ENCODE measurements at regions not wholly inside any gene's neighbourhood (a gene's known extent, or its start where the extent isn't known, plus 50 kb on each side); places are given as distances from the start of the nearest gene placed in this dataset.

- no peaks in the 10 kb centered on the region for H4K20me1 ChIP-seq (ENCODE audit: low read length)
- no peak overlapping the region for H2AFZ ChIP-seq (ENCODE audit: low read length)
- no peak for TF ChIP-seq EZH2 (IDR thresholded peaks at IDR 0.05; ENCODE audit: low read length, unreplicated experiment)
- no peak for TF ChIP-seq EZH2phosphoT487 (IDR thresholded peaks at IDR 0.05; ENCODE audit: borderline replicate concordance, low read length)
- TF ChIP-seq, protein P1, sequence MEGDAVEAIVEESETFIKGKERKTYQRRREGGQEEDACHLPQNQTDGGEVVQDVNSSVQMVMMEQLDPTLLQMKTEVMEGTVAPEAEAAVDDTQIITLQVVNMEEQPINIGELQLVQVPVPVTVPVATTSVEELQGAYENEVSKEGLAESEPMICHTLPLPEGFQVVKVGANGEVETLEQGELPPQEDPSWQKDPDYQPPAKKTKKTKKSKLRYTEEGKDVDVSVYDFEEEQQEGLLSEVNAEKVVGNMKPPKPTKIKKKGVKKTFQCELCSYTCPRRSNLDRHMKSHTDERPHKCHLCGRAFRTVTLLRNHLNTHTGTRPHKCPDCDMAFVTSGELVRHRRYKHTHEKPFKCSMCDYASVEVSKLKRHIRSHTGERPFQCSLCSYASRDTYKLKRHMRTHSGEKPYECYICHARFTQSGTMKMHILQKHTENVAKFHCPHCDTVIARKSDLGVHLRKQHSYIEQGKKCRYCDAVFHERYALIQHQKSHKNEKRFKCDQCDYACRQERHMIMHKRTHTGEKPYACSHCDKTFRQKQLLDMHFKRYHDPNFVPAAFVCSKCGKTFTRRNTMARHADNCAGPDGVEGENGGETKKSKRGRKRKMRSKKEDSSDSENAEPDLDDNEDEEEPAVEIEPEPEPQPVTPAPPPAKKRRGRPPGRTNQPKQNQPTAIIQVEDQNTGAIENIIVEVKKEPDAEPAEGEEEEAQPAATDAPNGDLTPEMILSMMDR (conservative IDR thresholded peaks at IDR 0.05; ENCODE audit: low read depth, low read length), result no peak
- no peak overlapping the region for H3K4me3 ChIP-seq (ENCODE audit: low read length)
- ATAC-seq, result no peak
- no TSS peak for BruUV-seq (replicated peaks)
- ChIA-PET POLR2A (ENCODE audit: unreplicated experiment) (no interaction called here), CTCF (no interaction called here)
- H3K27ac ChIP-seq (ENCODE audit: low read length), result no peak overlapping the region
- H3K27me3 ChIP-seq (ENCODE audit: low read length), result no peaks in the 10 kb centered on the region
- DNase-seq, result no peak
- no peaks in the 10 kb centered on the region for H3K9me2 ChIP-seq (replicated peaks; ENCODE audit: low read length)
- H3K9ac ChIP-seq (ENCODE audit: low read length), result no peak overlapping the region
- H3K4me2 ChIP-seq (ENCODE audit: low read length), result no peak overlapping the region
- no peaks in the 10 kb centered on the region for H3K9me3 ChIP-seq (ENCODE audit: low read length)
- H3F3A ChIP-seq (ENCODE audit: low read length, unreplicated experiment), result no peaks in the 10 kb centered on the region
- intact Hi-C loops (cut with micrococcal nuclease), result no loop called here
- no peaks in the 10 kb centered on the region; the same call in 1 of the 2 replicates for H3K36me3 ChIP-seq (ENCODE audit: low read depth, low read length)
- no peaks in the 10 kb centered on the region for H3K79me2 ChIP-seq (ENCODE audit: low read length)
- peaks cover 4% of the 10 kb centered on the region for H3K4me1 ChIP-seq (ENCODE audit: insufficient read depth, low read length)
Observed at GRCh38 chr12:46580445-46580844, 207.9 kb upstream of the SLC38A2 start.

DNA sequence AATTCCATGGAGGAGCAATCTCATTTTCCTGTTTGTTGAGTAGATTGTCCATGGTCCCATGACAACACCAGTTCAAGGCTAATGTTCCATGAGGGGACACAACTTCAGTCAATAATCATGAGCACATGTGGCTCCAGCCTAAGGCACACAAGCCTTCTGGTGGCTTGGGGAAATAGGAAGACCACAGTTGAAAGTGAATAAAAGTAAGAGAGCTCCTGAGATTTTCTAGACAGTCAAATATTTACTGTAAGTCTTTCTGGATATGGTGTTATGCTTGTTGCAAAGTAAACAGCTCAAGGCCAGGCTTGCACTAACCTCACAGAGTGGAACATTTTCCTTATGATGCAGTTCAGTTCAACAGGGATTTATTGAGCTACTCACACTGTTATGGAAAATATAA, 206.9 kb upstream of the SLC38A2 start:
- intact Hi-C loops (cut with micrococcal nuclease), result no loop called here
- H2AFZ ChIP-seq (ENCODE audit: low read length), result no peak overlapping the region
- no peak overlapping the region for H3K4me2 ChIP-seq (ENCODE audit: low read length)
- no peak overlapping the region for H3K4me3 ChIP-seq (ENCODE audit: low read length)
- H3K9me2 ChIP-seq (replicated peaks; ENCODE audit: low read length), result no peaks in the 10 kb centered on the region
- TF ChIP-seq EZH2phosphoT487 (IDR thresholded peaks at IDR 0.05; ENCODE audit: borderline replicate concordance, low read length) (no peak), EZH2 (IDR thresholded peaks at IDR 0.05; ENCODE audit: low read length, unreplicated experiment) (no peak)
- TF ChIP-seq, protein P1 (conservative IDR thresholded peaks at IDR 0.05; ENCODE audit: low read depth, low read length), result no peak
- no peaks in the 10 kb centered on the region for H3K79me2 ChIP-seq (ENCODE audit: low read length)
- no peaks in the 10 kb centered on the region for H4K20me1 ChIP-seq (ENCODE audit: low read length)
- DNase-seq (no peak), ATAC-seq (peak; percentile 48)
- H3K27ac ChIP-seq (ENCODE audit: low read length), result no peak overlapping the region
- no peaks in the 10 kb centered on the region for H3K9me3 ChIP-seq (ENCODE audit: low read length)
- no peaks in the 10 kb centered on the region for H3K27me3 ChIP-seq (ENCODE audit: low read length)
- H3F3A ChIP-seq (ENCODE audit: low read length, unreplicated experiment), result no peaks in the 10 kb centered on the region
- ChIA-PET CTCF (no interaction called here), POLR2A (ENCODE audit: unreplicated experiment) (no interaction called here)
- H3K9ac ChIP-seq (ENCODE audit: low read length), result no peak overlapping the region
- H3K36me3 ChIP-seq (ENCODE audit: low read depth, low read length), result no peaks in the 10 kb centered on the region; the same call in 1 of the 2 replicates
- no peaks in the 10 kb centered on the region for H3K4me1 ChIP-seq (ENCODE audit: insufficient read depth, low read length)
- BruUV-seq (replicated peaks), result no TSS peak

DNA sequence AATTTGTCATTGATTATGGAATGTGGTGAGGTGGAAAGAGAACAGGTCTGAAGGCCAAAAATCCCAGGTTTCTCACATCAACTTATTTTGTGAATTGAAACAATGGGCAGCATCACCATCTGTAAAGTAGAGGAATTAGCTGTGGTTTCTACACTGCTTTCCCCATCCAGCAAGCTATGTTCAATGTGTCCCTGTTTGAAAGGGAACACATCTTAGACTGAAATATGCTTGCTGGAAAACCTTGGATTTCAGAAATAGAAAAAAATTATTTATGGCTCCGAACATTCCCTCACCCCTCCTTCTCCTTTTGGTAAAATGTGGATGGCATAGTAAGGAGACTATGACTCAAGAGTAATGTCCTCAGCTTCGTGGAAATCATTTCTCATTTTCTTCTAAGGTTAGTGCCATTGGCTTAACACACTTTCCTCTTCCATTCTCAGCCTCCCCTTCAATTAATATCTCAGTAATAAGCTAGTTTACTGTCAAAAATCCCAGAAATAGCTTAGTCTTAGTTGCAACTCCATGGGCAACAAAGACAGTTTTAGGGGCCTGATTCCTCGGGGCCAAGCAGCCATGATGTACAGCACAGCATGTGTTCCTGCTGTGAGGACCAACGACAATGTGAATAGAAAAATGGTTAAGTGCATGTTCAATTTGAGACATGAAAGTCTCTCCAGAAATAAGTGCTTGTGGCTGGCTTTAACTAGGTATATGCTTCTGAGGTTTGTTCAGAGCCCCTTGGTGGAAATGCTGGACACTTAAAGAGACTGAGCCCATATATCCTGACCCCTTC, 205.8 kb upstream of the SLC38A2 start:
- no TSS peak for BruUV-seq (replicated peaks)
- Histone ChIP-seq H3F3A (ENCODE audit: low read length, unreplicated experiment) (no peaks in the 10 kb centered on the region), H3K79me2 (ENCODE audit: low read length) (no peaks in the 10 kb centered on the region), H3K4me2 (ENCODE audit: low read length) (no peak overlapping the region), H3K9me3 (ENCODE audit: low read length) (no peaks in the 10 kb centered on the region), H4K20me1 (ENCODE audit: low read length) (no peaks in the 10 kb centered on the region), H3K9ac (ENCODE audit: low read length) (no peak overlapping the region), H3K9me2 (replicated peaks; ENCODE audit: low read length) (no peaks in the 10 kb centered on the region), H3K4me3 (ENCODE audit: low read length) (no peak overlapping the region), H3K4me1 (ENCODE audit: insufficient read depth, low read length) (no peaks in the 10 kb centered on the region), H3K36me3 (ENCODE audit: low read depth, low read length) (no peaks in the 10 kb centered on the region), H3K27ac (ENCODE audit: low read length) (no peak overlapping the region), H2AFZ (ENCODE audit: low read length) (no peak overlapping the region), H3K27me3 (ENCODE audit: low read length) (no peaks in the 10 kb centered on the region)
- ChIA-PET POLR2A (ENCODE audit: unreplicated experiment) (no interaction called here), CTCF (no interaction called here)
- DNase-seq (no peak), ATAC-seq (no peak)
- TF ChIP-seq EZH2 (IDR thresholded peaks at IDR 0.05; ENCODE audit: low read length, unreplicated experiment) (no peak), EZH2phosphoT487 (IDR thresholded peaks at IDR 0.05; ENCODE audit: borderline replicate concordance, low read length) (no peak)
- TF ChIP-seq, protein P1 (conservative IDR thresholded peaks at IDR 0.05; ENCODE audit: low read depth, low read length), result no peak
- intact Hi-C loops (cut with micrococcal nuclease), result no loop called here

Measured in PC-3 (cell line).